Suppressor macrophage (primary cell): ENCODE measurements at regions not wholly inside any gene's neighbourhood (a gene's known extent, or its start where the extent isn't known, plus 50 kb on each side); places are given as distances from the start of the nearest gene placed in this dataset.

Experiments
- DNase-seq, 4 experiments: peaks; one replicate each; pipeline ENCODE4 v3.0.0-alpha.2; 2020 to 2022

- no peak for DNase-seq
Observed at GRCh38 chr15:77819048-77819850, 186.5 kb upstream of the LINGO1 start.

GRCh38 chr15:77818484-77819047 is 185.9 kb upstream of the LINGO1 start:
- no peak for DNase-seq

GRCh38 chr15:77817434-77817833 is 184.7 kb upstream of the LINGO1 start:
- no peak for DNase-seq

GRCh38 chr15:77816983-77817382 is 184.3 kb upstream of the LINGO1 start:
- no peak for DNase-seq

- DNase-seq, result no peak
Observed at GRCh38 chr15:77815015-77815414, 182.3 kb upstream of the LINGO1 start.

GRCh38 chr15:77812664-77813063 is 180.0 kb upstream of the LINGO1 start:
- DNase-seq, result no peak

- no peak for DNase-seq
Observed at GRCh38 chr15:77811270-77811669, 178.6 kb upstream of the LINGO1 start.

GRCh38 chr15:77810130-77810571 is 177.4 kb upstream of the LINGO1 start:
- no peak for DNase-seq

GRCh38 chr15:77808581-77809177 is 176.0 kb upstream of the LINGO1 start:
- DNase-seq, result no peak

- no peak for DNase-seq
Observed at GRCh38 chr15:77808075-77808474, 175.4 kb upstream of the LINGO1 start.

- no peak for DNase-seq
Observed at GRCh38 chr15:77807611-77808010, 174.9 kb upstream of the LINGO1 start.

- no peak for DNase-seq
Observed at GRCh38 chr15:77807115-77807514, 174.4 kb upstream of the LINGO1 start.

- no peak for DNase-seq
Observed at GRCh38 chr15:77804210-77804609, 171.5 kb upstream of the LINGO1 start.

- no peak for DNase-seq
Observed at GRCh38 chr15:77803487-77803886, 170.8 kb upstream of the LINGO1 start.

GRCh38 chr15:77800305-77800704 is 167.6 kb upstream of the LINGO1 start:
- no peak for DNase-seq

GRCh38 chr15:77798847-77799246 is 166.1 kb upstream of the LINGO1 start:
- no peak for DNase-seq

- no peak for DNase-seq
Observed at GRCh38 chr15:77798151-77798835, 165.6 kb upstream of the LINGO1 start.

- no peak for DNase-seq
Observed at GRCh38 chr15:77797270-77797669, 164.6 kb upstream of the LINGO1 start.

- DNase-seq, result no peak
Observed at GRCh38 chr15:77796046-77796729, 163.5 kb upstream of the LINGO1 start.

GRCh38 chr15:77795446-77795845 is 162.7 kb upstream of the LINGO1 start:
- DNase-seq, result no peak

GRCh38 chr15:77791941-77792340 is 159.2 kb upstream of the LINGO1 start:
- no peak for DNase-seq

GRCh38 chr15:77790481-77790880 is 157.8 kb upstream of the LINGO1 start:
- DNase-seq, result no peak

GRCh38 chr15:77786956-77787355 is 154.2 kb upstream of the LINGO1 start:
- DNase-seq, result no peak
